ENCODE measurements at regions not wholly inside any gene's neighbourhood (a gene's known extent, or its start where the extent isn't known, plus 50 kb on each side); places are given as distances from the start of the nearest gene placed in this dataset.
"Not testable (repeated sequence)": the region's sequence is repeated elsewhere in the genome, so short reads cannot be mapped to it uniquely, and the experiment has no call there.

DNA sequence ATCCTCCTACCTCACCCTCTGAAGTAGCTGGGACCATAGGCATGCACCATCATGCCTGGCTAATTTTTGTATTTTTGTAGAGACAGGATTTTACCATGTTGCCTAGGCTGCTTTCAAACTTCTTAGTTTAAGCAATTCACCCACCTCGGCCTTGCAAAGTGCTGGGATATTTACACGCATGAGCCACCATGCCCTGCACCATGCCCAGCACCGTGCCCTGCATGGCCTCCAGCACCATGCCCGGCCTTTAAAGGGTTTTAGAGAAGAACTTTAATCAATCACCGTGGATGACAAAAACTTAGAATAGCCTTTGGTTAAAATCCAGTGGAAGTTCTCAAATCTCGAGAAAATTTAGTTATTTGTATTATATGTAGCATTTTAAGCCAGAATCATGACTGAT, 3335.9 kb upstream of the OR11H1 start:
- TF ChIP-seq, protein P1, sequence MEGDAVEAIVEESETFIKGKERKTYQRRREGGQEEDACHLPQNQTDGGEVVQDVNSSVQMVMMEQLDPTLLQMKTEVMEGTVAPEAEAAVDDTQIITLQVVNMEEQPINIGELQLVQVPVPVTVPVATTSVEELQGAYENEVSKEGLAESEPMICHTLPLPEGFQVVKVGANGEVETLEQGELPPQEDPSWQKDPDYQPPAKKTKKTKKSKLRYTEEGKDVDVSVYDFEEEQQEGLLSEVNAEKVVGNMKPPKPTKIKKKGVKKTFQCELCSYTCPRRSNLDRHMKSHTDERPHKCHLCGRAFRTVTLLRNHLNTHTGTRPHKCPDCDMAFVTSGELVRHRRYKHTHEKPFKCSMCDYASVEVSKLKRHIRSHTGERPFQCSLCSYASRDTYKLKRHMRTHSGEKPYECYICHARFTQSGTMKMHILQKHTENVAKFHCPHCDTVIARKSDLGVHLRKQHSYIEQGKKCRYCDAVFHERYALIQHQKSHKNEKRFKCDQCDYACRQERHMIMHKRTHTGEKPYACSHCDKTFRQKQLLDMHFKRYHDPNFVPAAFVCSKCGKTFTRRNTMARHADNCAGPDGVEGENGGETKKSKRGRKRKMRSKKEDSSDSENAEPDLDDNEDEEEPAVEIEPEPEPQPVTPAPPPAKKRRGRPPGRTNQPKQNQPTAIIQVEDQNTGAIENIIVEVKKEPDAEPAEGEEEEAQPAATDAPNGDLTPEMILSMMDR (IDR thresholded peaks at IDR 0.05) = not testable (repeated sequence)
- not testable (repeated sequence) for TF ChIP-seq POLR2A (IDR thresholded peaks at IDR 0.05)
